HL-60 (cell line): ENCODE measurements at regions not wholly inside any gene's neighbourhood (a gene's known extent, or its start where the extent isn't known, plus 50 kb on each side); places are given as distances from the start of the nearest gene placed in this dataset.

Source experiments
- DNase-seq, 2 experiments: peaks; one replicate each; pipeline ENCODE4 v3.0.0-alpha.2; 2010 to 2020; ENCODE audit warnings: low read depth in 1 of 2, low spot score in 1 of 2
- H3K27ac ChIP-seq: fragments of 250-450 bp; sonication (Bioruptor Pico); replicated peaks from 2 replicates; pipeline ENCODE4 v1.5.1; 2020; ENCODE audit warnings: mild to moderate bottlenecking, moderate library complexity
- H3K27me3 ChIP-seq: fragments of 250-450 bp; sonication (Bioruptor Pico); 2 replicates; pipeline ENCODE4 v1.5.1; 2021; ENCODE audit warnings: mild to moderate bottlenecking, moderate library complexity; ENCODE audit not compliant: insufficient read depth, poor library complexity, severe bottlenecking
- H3K4me3 ChIP-seq: replicated peaks from 2 replicates; pipeline ENCODE4 v1.5.1; 2011; ENCODE audit warnings: mild to moderate bottlenecking, control low read depth, low read length; ENCODE audit not compliant: insufficient read depth
- CTCF ChIP-seq: IDR thresholded peaks from one replicate; pipeline ENCODE4 v1.5.1; 2011; ENCODE audit warnings: low read length, control low read depth, inconsistent platforms; ENCODE audit not compliant: insufficient read depth
- GABPA ChIP-seq: IDR thresholded peaks from 2 replicates; pipeline ENCODE4 v1.6.1; 2012; ENCODE audit warnings: low read depth
- POLR2AphosphoS5 ChIP-seq: IDR thresholded peaks from 2 replicates; pipeline ENCODE4 v1.6.1; 2012; ENCODE audit warnings: low read depth
- REST ChIP-seq: IDR thresholded peaks from 2 replicates; pipeline ENCODE4 v1.6.1; 2012; ENCODE audit warnings: low read depth; ENCODE audit not compliant: insufficient replicate concordance
- SPI1 ChIP-seq: IDR thresholded peaks from 2 replicates; pipeline ENCODE4 v1.6.1; 2012; ENCODE audit warnings: low read depth, mild to moderate bottlenecking, borderline replicate concordance

- Histone ChIP-seq H3K27me3 (no peaks in the 10 kb centered on the region), H3K27ac (no peak overlapping the region), H3K4me3 (no peak overlapping the region)
- TF ChIP-seq SPI1 (no peak), POLR2AphosphoS5 (no peak), REST (no peak), GABPA (no peak), CTCF (no peak)
- DNase-seq, result no peak
These were observed 61.1 kb downstream of the CXCL12 start for GRCh38 chr10:44323838-44324237.

GRCh38 chr10:44322137-44322536 lies 62.8 kb downstream of the CXCL12 start:
- Histone ChIP-seq H3K27ac (no peak overlapping the region), H3K27me3 (no peaks in the 10 kb centered on the region), H3K4me3 (no peak overlapping the region)
- DNase-seq, result no peak
- TF ChIP-seq POLR2AphosphoS5 (no peak), SPI1 (no peak), REST (no peak), CTCF (no peak), GABPA (no peak)

DNA sequence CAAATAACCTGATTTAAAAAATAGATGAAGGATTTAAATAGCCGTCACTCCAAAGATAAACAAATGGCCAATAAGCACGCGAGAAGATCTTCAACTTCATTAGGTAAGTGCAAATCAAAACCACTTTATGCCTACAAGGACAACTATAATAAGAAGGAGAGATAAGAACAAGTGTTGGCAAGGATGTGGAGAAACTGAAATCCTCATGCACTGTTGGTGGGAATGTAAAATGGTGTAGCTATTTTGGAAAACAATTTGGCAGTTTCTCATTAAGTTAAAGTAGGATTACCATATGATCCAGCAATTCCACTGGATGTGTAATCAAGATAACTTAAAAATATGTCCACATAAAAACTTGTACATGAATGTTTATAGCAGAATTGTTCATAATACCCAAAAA lies 64.1 kb downstream of the CXCL12 start:
- no peak overlapping the region for H3K27ac ChIP-seq
- DNase-seq, result no peak
- H3K4me3 ChIP-seq, result no peak overlapping the region
- TF ChIP-seq CTCF, result no peak
- no peak for TF ChIP-seq SPI1
- no peak for TF ChIP-seq POLR2AphosphoS5
- TF ChIP-seq REST, result no peak
- no peak for TF ChIP-seq GABPA
- no peaks in the 10 kb centered on the region for H3K27me3 ChIP-seq
